ENCODE measurements at regions not wholly inside any gene's neighbourhood (a gene's known extent, or its start where the extent isn't known, plus 50 kb on each side); places are given as distances from the start of the nearest gene placed in this dataset.
"Not testable (repeated sequence)": the region's sequence is repeated elsewhere in the genome, so short reads cannot be mapped to it uniquely, and the experiment has no call there.

DNA sequence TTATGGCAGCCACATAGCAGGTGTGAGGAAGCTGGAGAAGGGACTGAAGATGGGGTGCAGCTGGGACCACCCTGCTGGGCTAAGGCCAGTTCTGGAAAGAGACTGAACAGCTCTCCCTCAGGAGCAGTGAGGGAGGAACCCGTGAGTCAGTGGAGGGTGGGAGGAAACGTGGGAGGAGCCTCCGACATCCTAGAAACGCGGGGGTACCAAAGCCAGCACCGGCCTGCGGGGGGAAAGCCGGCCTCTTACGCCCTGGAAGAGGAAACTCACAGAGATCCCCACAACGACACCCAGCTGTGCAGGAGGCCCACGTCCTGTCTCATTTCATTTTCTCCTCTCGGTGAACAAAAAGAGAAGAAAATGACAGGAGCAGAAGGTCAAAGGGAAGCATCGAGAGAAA is 185.8 kb upstream of the IRX4 start:
- DNase-seq (ENCODE audit: low read depth): no peak
- H3K4me3 ChIP-seq (ENCODE audit: low read depth, low read length): no peak overlapping the region
- TF ChIP-seq CTCF (IDR thresholded peaks at IDR 0.05; ENCODE audit: control insufficient read depth, extremely low read depth, insufficient read depth): no peak

GRCh38 chr5:2066373-2066772 is 183.6 kb upstream of the IRX4 start:
- DNase-seq (ENCODE audit: low read depth): no peak
- no peak overlapping the region for H3K4me3 ChIP-seq (ENCODE audit: low read depth, low read length)
- TF ChIP-seq CTCF (IDR thresholded peaks at IDR 0.05; ENCODE audit: control insufficient read depth, extremely low read depth, insufficient read depth): no peak

DNA sequence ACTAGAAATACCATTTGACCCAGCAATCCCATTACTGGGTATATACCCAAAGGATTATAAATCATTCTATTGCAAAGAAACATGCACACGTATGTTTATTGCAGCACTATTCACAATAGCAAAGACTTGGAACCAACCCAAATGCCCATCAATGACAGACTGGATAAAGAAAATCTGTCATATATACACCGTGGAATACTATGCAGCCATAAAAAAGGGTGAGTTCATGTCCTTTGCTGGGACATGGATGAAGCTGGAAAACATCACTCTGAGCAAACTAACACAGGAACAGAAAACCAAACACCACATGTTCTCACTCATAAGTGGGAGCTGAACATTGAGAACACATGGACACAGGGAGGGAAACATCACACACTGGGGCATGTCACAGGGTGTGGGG is 180.7 kb upstream of the IRX4 start:
- DNase-seq (ENCODE audit: low read depth); H3K4me3 ChIP-seq (ENCODE audit: low read depth, low read length): not testable (repeated sequence)

GRCh38 chr5:2052687-2053086 is 170.0 kb upstream of the IRX4 start:
- TF ChIP-seq CTCF (IDR thresholded peaks at IDR 0.05; ENCODE audit: control insufficient read depth, extremely low read depth, insufficient read depth): no peak
- DNase-seq (ENCODE audit: low read depth): no peak

GRCh38 chr5:2049876-2050275 is 167.2 kb upstream of the IRX4 start:
- DNase-seq (ENCODE audit: low read depth): no peak
- no peak for TF ChIP-seq CTCF (IDR thresholded peaks at IDR 0.05; ENCODE audit: control insufficient read depth, extremely low read depth, insufficient read depth)
- H3K4me3 ChIP-seq (ENCODE audit: low read depth, low read length): no peak overlapping the region

More at GRCh38 chr5:2052687-2053086, 170.0 kb upstream of the IRX4 start:
- H3K4me3 ChIP-seq (ENCODE audit: low read depth, low read length): no peak overlapping the region

DNA sequence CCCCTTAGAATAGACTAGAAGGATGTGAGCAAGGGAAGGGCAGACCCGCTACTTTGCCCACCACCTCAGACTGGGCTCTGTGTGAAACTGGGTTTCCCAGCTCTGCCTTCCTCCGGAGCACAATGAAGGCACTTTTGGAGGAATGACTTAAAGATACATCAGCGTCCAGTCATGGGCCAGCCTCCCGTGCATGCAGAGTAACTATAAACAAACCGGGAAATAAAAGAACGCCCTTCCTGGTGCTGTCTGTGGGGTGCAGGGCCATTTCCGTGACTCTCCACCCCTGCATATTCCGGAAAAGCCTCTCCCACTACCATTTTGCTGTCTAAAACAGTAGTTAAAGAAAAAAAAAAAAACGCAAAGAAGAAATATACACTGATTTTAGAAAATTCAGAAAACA is 165.9 kb upstream of the IRX4 start:
- no peak overlapping the region for H3K4me3 ChIP-seq (ENCODE audit: low read depth, low read length)
- no peak for TF ChIP-seq CTCF (IDR thresholded peaks at IDR 0.05; ENCODE audit: control insufficient read depth, extremely low read depth, insufficient read depth)
- no peak for DNase-seq (ENCODE audit: low read depth)

DNA sequence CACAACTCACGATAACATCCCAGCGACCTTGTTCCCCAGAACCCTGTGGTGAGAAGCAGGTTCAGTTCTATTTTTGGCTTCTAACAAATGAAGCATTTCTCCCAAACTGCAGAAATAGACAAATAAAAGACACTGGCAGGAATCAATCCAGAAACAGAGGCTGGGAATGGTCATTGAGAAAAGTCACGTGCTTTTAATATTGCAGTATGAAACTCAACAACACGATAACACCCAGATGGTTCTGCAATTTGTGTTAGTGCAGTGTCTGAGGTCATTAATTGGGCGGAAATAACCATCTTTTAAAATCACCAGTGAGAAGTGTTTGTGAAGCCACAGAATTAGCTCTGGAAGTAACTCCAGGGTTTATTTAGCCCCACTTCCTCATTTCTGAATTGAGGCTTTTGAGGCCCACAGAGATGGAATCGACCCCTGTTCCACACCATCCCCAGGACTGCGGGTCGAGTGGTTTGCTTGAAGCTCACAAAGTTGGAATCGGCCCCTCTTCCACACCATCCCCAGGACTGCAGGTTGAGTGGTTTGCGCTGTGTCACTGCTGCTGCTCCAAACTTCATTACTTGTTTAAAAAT is 164.7 kb upstream of the IRX4 start:
- DNase-seq (ENCODE audit: low read depth): no peak
- no peak overlapping the region for H3K4me3 ChIP-seq (ENCODE audit: low read depth, low read length)
- no peak for TF ChIP-seq CTCF (IDR thresholded peaks at IDR 0.05; ENCODE audit: control insufficient read depth, extremely low read depth, insufficient read depth)
